ENCODE measurements at regions not wholly inside any gene's neighbourhood (a gene's known extent, or its start where the extent isn't known, plus 50 kb on each side); places are given as distances from the start of the nearest gene placed in this dataset.
"Not testable (repeated sequence)": the region's sequence is repeated elsewhere in the genome, so short reads cannot be mapped to it uniquely, and the experiment has no call there.

GRCh38 chr14:85344847-85345570 is 184.9 kb upstream of the FLRT2 start:
- DNase-seq (ENCODE audit: low spot score in 2 of 2) = no peak
- TF ChIP-seq POLR2A (IDR thresholded peaks at IDR 0.05) (no peak), CTCF (IDR thresholded peaks at IDR 0.05) (no peak)
- 60 to 66% methylated on average over 6 of the region's 6 CpGs for WGBS, 2 donors
- intact Hi-C loops (cut with DNase I; ENCODE audit: low total_unique reads) = no loop called here
- H3K4me3 ChIP-seq (ENCODE audit: low read depth, poor library complexity, severe bottlenecking) = no peak overlapping the region

GRCh38 chr14:85350667-85351066 is 179.3 kb upstream of the FLRT2 start:
- whole genome bisulfite sequencing, 2 donors = 47 to 53% methylated on average over 3 of the region's 3 CpGs
- DNase-seq (ENCODE audit: low spot score in 2 of 2) = no peak
- H3K4me3 ChIP-seq (ENCODE audit: low read depth, poor library complexity, severe bottlenecking) = no peak overlapping the region
- intact Hi-C loops (cut with DNase I; ENCODE audit: low total_unique reads) = no loop called here
- TF ChIP-seq POLR2A (IDR thresholded peaks at IDR 0.05) = no peak
- no peak for TF ChIP-seq CTCF (IDR thresholded peaks at IDR 0.05)

- whole genome bisulfite sequencing, 2 donors = 97 to 99% methylated on average over 14 to 24 of the region's 26 CpGs
- DNase-seq (ENCODE audit: low spot score in 2 of 2) = not testable (repeated sequence)
Measured at GRCh38 chr14:85352588-85352987, 177.4 kb upstream of the FLRT2 start.

GRCh38 chr14:85357120-85357519 is 172.8 kb upstream of the FLRT2 start:
- intact Hi-C loops (cut with DNase I; ENCODE audit: low total_unique reads) = no loop called here
- H3K4me3 ChIP-seq (ENCODE audit: low read depth, poor library complexity, severe bottlenecking) = no peak overlapping the region
- TF ChIP-seq POLR2A (IDR thresholded peaks at IDR 0.05) (no peak), CTCF (IDR thresholded peaks at IDR 0.05) (no peak)
- DNase-seq (ENCODE audit: low spot score in 2 of 2) = no peak
- WGBS, 2 donors = 83 to 86% methylated on average over 5 of the region's 5 CpGs

More at GRCh38 chr14:85352588-85352987, 177.4 kb upstream of the FLRT2 start:
- H3K4me3 ChIP-seq (ENCODE audit: low read depth, poor library complexity, severe bottlenecking); intact Hi-C loops (cut with DNase I; ENCODE audit: low total_unique reads): not testable (repeated sequence)

- 88 to 89% methylated on average over 1 of the region's 1 CpG for WGBS, 2 donors
- intact Hi-C loops (cut with DNase I; ENCODE audit: low total_unique reads) = no loop called here
- H3K4me3 ChIP-seq (ENCODE audit: low read depth, poor library complexity, severe bottlenecking) = no peak overlapping the region
- no peak for DNase-seq (ENCODE audit: low spot score in 2 of 2)
- no peak for TF ChIP-seq CTCF (IDR thresholded peaks at IDR 0.05)
- TF ChIP-seq POLR2A (IDR thresholded peaks at IDR 0.05) = no peak
Measured at GRCh38 chr14:85358136-85358785, 171.7 kb upstream of the FLRT2 start.

- no peak for DNase-seq (ENCODE audit: low spot score in 2 of 2)
- TF ChIP-seq POLR2A (IDR thresholded peaks at IDR 0.05) (no peak), CTCF (IDR thresholded peaks at IDR 0.05) (no peak)
- no peak overlapping the region for H3K4me3 ChIP-seq (ENCODE audit: low read depth, poor library complexity, severe bottlenecking)
- intact Hi-C loops (cut with DNase I; ENCODE audit: low total_unique reads) = no loop called here
Measured at GRCh38 chr14:85359505-85359904, 170.4 kb upstream of the FLRT2 start.
